ENCODE measurements at regions not wholly inside any gene's neighbourhood (a gene's known extent, or its start where the extent isn't known, plus 50 kb on each side); places are given as distances from the start of the nearest gene placed in this dataset.
"Not testable (repeated sequence)": the region's sequence is repeated elsewhere in the genome, so short reads cannot be mapped to it uniquely, and the experiment has no call there.

DNA sequence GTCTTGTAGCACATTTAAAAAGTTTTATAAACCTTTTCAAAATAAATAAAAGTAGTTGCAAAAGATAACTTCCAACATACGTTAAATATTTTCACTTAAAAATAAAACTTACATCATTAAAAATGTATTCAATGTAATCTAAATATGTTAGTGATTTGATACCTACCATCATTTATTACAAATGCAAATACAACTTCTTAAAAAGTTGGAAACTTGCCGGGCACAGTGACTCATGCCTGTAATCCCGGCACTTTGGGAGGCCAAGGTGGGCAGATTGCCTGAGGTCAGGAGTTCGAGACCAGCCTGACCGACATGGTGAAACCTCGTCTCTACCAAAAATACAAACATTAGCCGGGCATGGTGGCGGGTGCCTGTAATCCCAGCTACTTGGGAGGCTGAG is 122.6 kb upstream of the PODXL start:
- DNase-seq (ENCODE audit: low read depth, low spot score) = not testable (repeated sequence)

DNA sequence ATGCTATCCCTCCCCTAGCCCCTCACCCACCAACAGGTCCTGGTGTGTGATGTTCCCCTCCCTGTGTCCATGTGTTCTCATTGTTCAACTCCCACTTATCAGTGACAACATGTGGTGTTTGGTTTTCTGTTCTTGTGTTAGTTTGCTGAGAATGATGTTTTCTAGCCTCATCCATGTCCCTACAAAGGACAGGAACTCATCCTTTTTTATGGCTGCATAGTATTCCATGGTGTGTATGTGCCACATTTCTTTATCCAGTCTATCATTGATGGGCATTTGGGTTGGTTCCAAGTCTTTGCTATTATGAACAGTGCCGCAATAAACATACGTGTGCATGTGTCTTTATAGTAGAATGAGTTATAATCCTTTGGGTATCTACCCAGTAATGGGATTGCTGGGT is 120.4 kb upstream of the PODXL start:
- not testable (repeated sequence) for DNase-seq (ENCODE audit: low read depth, low spot score)

GRCh38 chr7:131674131-131674530 is 117.7 kb upstream of the PODXL start:
- no peak for DNase-seq (ENCODE audit: low read depth, low spot score)

DNA sequence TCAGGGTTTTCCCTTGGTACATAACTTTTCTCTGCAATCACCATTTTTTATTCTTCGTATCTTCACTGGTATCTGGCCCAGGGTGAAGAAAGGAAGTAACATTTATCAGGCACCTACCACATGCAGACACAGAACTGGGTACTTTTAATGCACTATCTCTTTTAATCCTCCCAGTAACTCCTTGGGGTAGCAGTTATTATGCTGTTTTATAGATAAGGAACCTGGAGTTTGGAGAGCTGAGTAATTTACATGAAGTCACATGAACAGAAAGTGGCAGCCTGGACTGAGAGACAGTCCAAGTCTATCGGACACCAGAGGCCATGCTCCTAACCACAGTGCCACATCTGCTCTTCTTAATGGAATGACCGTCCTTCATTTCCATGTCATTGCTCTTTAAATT is 117.1 kb upstream of the PODXL start:
- no peak for DNase-seq (ENCODE audit: low read depth, low spot score)

- no peak for DNase-seq (ENCODE audit: low read depth, low spot score)
Measured at GRCh38 chr7:131670406-131670805, 114.0 kb upstream of the PODXL start.

DNA sequence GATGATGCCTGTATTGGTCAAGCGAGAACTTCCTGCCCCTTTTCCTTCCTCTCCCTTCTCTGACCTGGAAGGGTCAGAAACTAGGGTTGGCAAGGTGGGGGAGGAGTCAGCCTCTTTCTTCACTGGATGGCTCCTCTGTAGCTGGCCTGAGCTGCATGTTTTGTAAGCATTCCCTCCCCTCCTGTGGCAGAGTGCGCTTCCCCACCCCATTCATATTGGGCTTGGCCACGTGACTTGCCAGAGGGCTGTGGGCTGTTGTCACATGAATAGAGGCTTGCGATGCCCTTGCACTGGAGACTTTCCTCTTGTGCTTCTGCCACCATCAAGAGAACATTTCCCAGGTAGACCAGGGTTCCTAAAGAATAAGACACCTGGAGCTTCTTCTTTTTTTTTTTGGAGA is 111.3 kb upstream of the PODXL start:
- no peak for DNase-seq (ENCODE audit: low read depth, low spot score)

DNA sequence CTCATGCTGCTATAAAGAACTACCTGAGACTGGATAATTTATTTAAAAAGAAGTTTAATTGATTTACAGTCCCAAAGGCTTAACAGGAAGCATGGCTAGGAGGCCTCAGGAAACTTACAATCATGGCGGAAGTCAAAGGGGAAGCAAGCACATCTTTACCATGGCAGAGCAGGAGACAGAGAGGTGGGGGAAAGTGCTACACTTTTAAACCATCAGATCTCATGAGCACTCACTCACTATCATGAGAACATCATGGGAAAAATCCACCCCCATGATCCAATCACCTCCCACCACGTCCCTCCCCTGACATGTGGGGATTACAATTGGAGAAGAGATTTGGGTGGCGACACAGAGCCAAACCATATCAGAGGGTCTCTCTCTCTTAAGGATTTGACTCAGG is 108.6 kb upstream of the PODXL start:
- no peak for DNase-seq (ENCODE audit: low read depth, low spot score)

DNA sequence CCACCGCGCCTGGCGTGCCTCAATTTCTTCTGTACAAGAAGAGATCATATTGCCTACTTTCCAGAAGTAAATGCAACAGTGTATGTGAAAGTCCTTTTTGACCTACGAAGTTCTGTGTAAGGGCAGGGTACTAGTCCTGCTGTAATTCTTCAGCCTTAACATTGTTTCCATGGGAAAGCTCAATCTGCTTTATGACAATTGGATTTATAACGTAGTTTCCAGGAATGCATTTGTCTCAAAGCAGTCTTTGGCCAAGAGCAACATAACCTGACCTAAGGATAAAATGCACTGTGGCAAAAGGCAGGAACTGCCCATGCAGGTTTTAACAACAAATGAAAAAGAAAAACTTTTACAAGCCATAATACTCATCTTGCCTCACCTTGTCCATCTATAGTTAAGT is 108.1 kb upstream of the PODXL start:
- DNase-seq (ENCODE audit: low read depth, low spot score) = no peak

DNA sequence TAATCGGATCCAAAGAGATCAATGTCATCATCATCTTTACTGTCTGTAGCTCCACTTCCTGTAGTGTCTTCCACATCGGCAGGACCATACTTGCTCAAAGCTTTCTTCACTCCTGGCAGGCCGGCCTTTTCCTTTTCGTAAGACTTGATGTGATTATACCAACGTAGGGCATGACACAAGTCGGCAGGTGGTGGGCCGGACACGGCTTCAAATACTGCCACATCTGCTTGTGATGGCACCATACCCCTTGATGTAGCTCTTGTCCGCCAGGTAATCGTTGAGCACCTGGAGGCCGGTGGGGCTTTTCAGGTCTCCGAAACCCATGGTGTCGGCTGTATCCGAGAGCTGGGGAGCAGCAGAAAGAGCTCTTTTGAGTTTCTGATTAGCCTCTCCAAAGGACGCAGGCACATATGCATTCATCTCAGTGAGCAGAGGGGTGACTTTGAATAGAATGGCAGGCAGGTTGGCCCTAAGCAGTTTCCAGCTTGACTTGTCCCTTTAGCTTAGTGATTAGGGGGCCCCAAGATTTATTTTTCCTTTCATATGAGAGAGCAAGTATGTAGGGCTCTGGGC is 106.0 kb upstream of the PODXL start:
- not testable (repeated sequence) for DNase-seq (ENCODE audit: low read depth, low spot score)

- DNase-seq (ENCODE audit: low read depth, low spot score) = no peak
Measured at GRCh38 chr7:131657881-131658280, 101.5 kb upstream of the PODXL start.

GRCh38 chr7:131656980-131657723 is 100.7 kb upstream of the PODXL start:
- no peak for DNase-seq (ENCODE audit: low read depth, low spot score)

GRCh38 chr7:131655866-131656265 is 99.4 kb upstream of the PODXL start:
- no peak for DNase-seq (ENCODE audit: low read depth, low spot score)

DNA sequence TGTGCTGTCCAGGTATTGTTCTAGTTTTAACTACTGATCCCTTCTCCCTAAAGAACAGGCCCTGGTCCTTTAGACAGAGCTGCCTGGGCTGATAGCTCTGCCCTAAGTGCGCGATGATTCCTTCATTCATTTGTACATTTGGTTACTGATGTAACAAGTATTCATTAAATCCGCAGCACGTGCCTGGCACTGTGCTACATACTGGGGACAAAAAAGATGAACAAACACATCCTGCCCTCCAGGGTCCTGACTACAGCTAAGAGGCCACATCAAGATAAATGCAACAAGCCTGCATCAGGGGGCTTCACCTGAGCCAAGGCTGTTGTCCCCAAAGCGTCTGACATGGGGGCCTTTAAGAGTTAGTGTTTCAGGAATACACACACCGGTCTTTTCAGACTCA is 99.0 kb upstream of the PODXL start:
- no peak for DNase-seq (ENCODE audit: low read depth, low spot score)

DNA sequence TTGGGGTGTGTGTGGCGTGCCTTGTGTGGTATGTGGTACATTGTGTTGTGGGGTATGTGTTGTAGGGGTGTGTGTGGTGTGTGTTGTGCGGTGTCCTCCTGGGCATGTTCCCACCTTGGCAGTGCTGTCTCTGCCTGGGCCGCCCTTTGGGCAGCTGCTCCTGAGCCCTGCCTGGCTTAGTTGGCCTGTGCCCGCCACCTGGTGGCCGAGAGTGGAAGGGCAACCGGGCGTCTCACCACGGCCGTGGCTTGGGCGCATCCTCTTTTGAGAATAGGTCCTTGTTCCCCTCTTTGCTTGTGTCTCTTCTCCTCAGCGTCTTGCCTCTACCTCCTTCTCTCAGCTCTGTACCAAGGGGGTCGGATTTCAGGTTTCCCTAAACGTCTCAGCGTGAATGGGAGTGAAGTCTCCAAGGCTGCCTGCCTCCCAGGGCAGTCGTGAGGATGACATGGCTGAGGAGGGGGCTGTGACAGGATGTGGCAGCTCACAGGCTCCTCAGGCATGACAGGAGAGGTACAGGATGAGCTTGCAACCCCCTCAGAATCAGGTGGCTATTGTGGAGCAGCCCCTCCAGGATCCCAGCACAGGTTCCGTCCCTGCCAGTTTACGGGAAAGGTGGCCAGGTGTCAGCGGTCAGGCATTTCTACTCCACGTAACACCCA is 98.4 kb upstream of the PODXL start:
- DNase-seq (ENCODE audit: low read depth, low spot score) = peak; percentile 27

GRCh38 chr7:131654249-131654558 is 97.8 kb upstream of the PODXL start:
- no peak for DNase-seq (ENCODE audit: low read depth, low spot score)

- DNase-seq (ENCODE audit: low read depth, low spot score) = no peak
Measured at GRCh38 chr7:131653418-131654248, 97.2 kb upstream of the PODXL start.

GRCh38 chr7:131652934-131653333 is 96.5 kb upstream of the PODXL start:
- DNase-seq (ENCODE audit: low read depth, low spot score) = no peak

DNA sequence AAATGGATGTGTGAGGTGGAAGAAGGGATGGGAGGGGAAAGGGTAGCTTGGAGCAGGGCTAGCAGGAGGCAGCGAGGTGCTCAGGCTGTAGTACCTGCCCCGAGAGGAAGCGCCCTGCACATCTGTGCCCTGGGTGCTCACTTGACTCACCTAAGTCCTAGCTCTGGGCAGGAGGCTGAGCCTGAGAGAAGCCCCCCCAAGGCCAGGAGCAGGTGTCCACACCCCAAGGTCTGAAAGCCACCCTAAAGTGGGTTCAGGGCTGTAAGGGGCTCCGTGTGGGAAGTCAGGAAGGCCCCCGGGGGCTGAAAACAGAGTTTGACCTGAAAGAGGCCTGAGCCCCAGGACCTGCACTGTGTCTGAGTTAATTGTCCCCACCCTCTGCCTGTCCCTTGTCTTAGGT is 95.8 kb upstream of the PODXL start:
- no peak for DNase-seq (ENCODE audit: low read depth, low spot score)

DNA sequence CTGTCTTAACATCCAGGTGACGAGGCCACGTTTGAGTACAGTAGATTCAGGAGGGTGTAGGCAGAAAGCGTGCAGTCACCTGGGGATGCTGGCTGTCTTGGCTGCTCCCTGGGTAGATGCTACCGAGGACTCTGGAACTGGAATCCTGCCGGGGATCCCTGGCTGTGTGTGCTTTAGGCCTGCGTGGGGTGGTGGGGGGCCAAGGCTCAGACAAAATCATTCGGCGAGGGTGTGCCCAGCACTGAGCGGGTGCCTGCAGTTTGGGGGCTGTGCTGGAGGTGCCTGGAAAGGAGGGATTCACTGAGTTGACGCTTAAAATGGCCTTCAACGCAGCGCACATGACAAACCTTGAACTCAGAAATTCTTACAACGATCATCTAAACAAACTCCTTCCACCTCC is 93.5 kb upstream of the PODXL start:
- no peak for DNase-seq (ENCODE audit: low read depth, low spot score)

DNA sequence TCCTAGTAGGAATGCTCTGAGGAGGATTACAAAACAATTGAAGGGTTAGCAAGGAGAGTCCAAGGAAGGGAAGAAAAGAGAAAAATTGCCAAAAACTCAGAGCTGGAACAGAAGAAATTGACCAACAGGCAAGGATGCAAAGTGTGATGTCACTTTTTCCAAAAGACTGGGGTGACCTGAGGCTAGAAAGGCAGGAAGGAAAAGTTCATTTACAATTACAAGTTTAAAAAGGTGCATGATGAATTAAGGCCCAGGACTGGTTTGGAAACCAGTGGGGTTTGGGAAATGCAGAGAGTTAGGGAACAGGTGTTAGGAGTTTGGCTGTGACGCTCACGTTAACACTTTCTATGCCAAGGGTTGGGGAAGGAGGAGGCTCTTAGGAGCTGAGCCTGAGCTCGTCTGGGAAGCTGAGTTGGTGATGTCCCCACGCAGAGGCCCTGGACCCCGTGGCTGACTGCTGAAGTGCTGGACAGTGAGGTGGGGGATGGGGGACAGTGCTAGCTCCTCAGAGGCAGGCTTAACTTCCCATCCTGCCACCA is 92.6 kb upstream of the PODXL start:
- DNase-seq (ENCODE audit: low read depth, low spot score) = no peak

GRCh38 chr7:131648491-131648890 is 92.1 kb upstream of the PODXL start:
- DNase-seq (ENCODE audit: low read depth, low spot score) = no peak

DNA sequence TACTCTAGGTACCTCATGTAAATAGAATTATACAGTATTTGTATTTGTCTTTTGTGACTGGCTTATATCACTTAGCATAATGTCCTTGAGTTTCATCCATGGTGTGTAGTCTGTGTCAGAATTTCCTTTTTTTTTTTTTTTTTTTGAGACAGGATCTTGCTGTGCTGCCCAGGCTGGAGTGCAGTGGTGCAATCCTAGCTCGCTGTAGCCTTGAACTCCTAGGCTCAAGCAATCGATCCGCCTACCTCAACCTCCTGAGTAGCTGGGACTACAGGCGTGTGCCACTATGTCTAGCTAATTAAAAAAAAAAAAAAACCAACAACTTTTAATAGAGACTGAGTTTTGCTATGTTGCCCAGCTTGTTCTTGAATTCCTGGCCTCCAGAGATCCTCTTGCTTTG is 89.8 kb upstream of the PODXL start:
- no peak for DNase-seq (ENCODE audit: low read depth, low spot score)
